ENCODE measurements at regions not wholly inside any gene's neighbourhood (a gene's known extent, or its start where the extent isn't known, plus 50 kb on each side); places are given as distances from the start of the nearest gene placed in this dataset.

GRCh38 chr1:198809247-198809646 lies 170.4 kb downstream of the PTPRC start:
- Histone ChIP-seq H3K4me3 (ENCODE audit: low read depth, low read length) (no peak overlapping the region), H3K27ac (no peak overlapping the region), H3K9me3 (ENCODE audit: severe bottlenecking) (peaks cover 12% of the 10 kb centered on the region), H3K36me3 (no peaks in the 10 kb centered on the region), H3K27me3 (ENCODE audit: insufficient read depth, low read depth, severe bottlenecking) (no peaks in the 10 kb centered on the region)
- DNase-seq = no peak
- no peak for TF ChIP-seq CTCF (IDR thresholded peaks at IDR 0.05; ENCODE audit: low read depth, low read length)

GRCh38 chr1:198811449-198811848 lies 172.6 kb downstream of the PTPRC start:
- Histone ChIP-seq H3K36me3 (no peaks in the 10 kb centered on the region), H3K9me3 (ENCODE audit: severe bottlenecking) (peaks cover 19% of the 10 kb centered on the region), H3K27me3 (ENCODE audit: insufficient read depth, low read depth, severe bottlenecking) (no peaks in the 10 kb centered on the region), H3K27ac (no peak overlapping the region), H3K4me3 (ENCODE audit: low read depth, low read length) (no peak overlapping the region)
- DNase-seq = no peak
- no peak for TF ChIP-seq CTCF (IDR thresholded peaks at IDR 0.05; ENCODE audit: low read depth, low read length)

GRCh38 chr1:198823626-198824025 lies 184.8 kb downstream of the PTPRC start:
- H3K27me3 ChIP-seq (ENCODE audit: insufficient read depth, low read depth, severe bottlenecking) = no peaks in the 10 kb centered on the region
- no peak for DNase-seq
- no peaks in the 10 kb centered on the region for H3K9me3 ChIP-seq (ENCODE audit: severe bottlenecking)
- no peak for TF ChIP-seq CTCF (IDR thresholded peaks at IDR 0.05; ENCODE audit: low read depth, low read length)
- no peaks in the 10 kb centered on the region for H3K36me3 ChIP-seq
- no peak overlapping the region for H3K27ac ChIP-seq
- no peak overlapping the region for H3K4me3 ChIP-seq (ENCODE audit: low read depth, low read length)

- Histone ChIP-seq H3K36me3 (no peaks in the 10 kb centered on the region), H3K9me3 (ENCODE audit: severe bottlenecking) (no peaks in the 10 kb centered on the region), H3K4me3 (ENCODE audit: low read depth, low read length) (no peak overlapping the region), H3K27ac (no peak overlapping the region), H3K27me3 (ENCODE audit: insufficient read depth, low read depth, severe bottlenecking) (no peaks in the 10 kb centered on the region)
- TF ChIP-seq CTCF (IDR thresholded peaks at IDR 0.05; ENCODE audit: low read depth, low read length) = no peak
- DNase-seq = no peak
Measured at GRCh38 chr1:198825254-198825653, 186.4 kb downstream of the PTPRC start.

GRCh38 chr1:198829356-198829755 lies 190.5 kb downstream of the PTPRC start:
- no peak for DNase-seq
- H3K27ac ChIP-seq = no peak overlapping the region
- no peaks in the 10 kb centered on the region for H3K36me3 ChIP-seq
- TF ChIP-seq CTCF (IDR thresholded peaks at IDR 0.05; ENCODE audit: low read depth, low read length) = no peak
- no peaks in the 10 kb centered on the region for H3K9me3 ChIP-seq (ENCODE audit: severe bottlenecking)
- H3K4me3 ChIP-seq (ENCODE audit: low read depth, low read length) = no peak overlapping the region
- no peaks in the 10 kb centered on the region for H3K27me3 ChIP-seq (ENCODE audit: insufficient read depth, low read depth, severe bottlenecking)

- H3K4me3 ChIP-seq (ENCODE audit: low read depth, low read length) = no peak overlapping the region
- no peak overlapping the region for H3K27ac ChIP-seq
- no peaks in the 10 kb centered on the region for H3K9me3 ChIP-seq (ENCODE audit: severe bottlenecking)
- no peaks in the 10 kb centered on the region for H3K36me3 ChIP-seq
- H3K27me3 ChIP-seq (ENCODE audit: insufficient read depth, low read depth, severe bottlenecking) = no peaks in the 10 kb centered on the region
- DNase-seq = no peak
- no peak for TF ChIP-seq CTCF (IDR thresholded peaks at IDR 0.05; ENCODE audit: low read depth, low read length)
Measured at GRCh38 chr1:198829944-198830343, 191.1 kb downstream of the PTPRC start.
